Mesenchymal stem cell (in vitro differentiated cells and primary cell): ENCODE measurements at regions not wholly inside any gene's neighbourhood (a gene's known extent, or its start where the extent isn't known, plus 50 kb on each side); places are given as distances from the start of the nearest gene placed in this dataset.
A peak's percentile ranks its signal among the peaks of the same experiment; 100 is the strongest.

Experiments used
- DNase-seq: peaks from one replicate; pipeline ENCODE4 v3.0.0-alpha.2; 2013
- H2AFZ ChIP-seq: one replicate; pipeline ENCODE4 v1.6.1; 2013; ENCODE audit warnings: low read depth, mild to moderate bottlenecking, control low read depth, inconsistent platforms, low read length, moderate library complexity
- H2AK5ac ChIP-seq: 2 replicates; pipeline ENCODE4 v1.6.1; 2013; ENCODE audit warnings: low read length, moderate library complexity, mild to moderate bottlenecking, inconsistent platforms; ENCODE audit not compliant: severe bottlenecking
- H2BK120ac ChIP-seq: one replicate; pipeline ENCODE4 v1.6.1; 2013; ENCODE audit warnings: low read depth, mild to moderate bottlenecking, inconsistent platforms, low read length, moderate library complexity
- H2BK12ac ChIP-seq, 2 experiments: one replicate each; pipeline ENCODE4 v1.6.1; 2013; ENCODE audit warnings: inconsistent platforms in 2 of 2, low read length in 2 of 2, mild to moderate bottlenecking in 2 of 2, moderate library complexity in 2 of 2, control low read depth in 1 of 2
- H2BK15ac ChIP-seq: one replicate; pipeline ENCODE4 v1.6.1; 2013; ENCODE audit warnings: mild to moderate bottlenecking, low read depth, inconsistent platforms; ENCODE audit not compliant: poor library complexity, severe bottlenecking
- H2BK5ac ChIP-seq: 2 replicates; pipeline ENCODE4 v1.6.1; 2013; ENCODE audit warnings: low read depth, mild to moderate bottlenecking, low read length, control low read depth, inconsistent platforms; ENCODE audit not compliant: poor library complexity, severe bottlenecking
- H3K14ac ChIP-seq, 2 experiments: one replicate each; pipeline ENCODE4 v1.6.1; 2013; ENCODE audit warnings: inconsistent platforms in 2 of 2, low read length in 2 of 2, control low read depth in 1 of 2, mild to moderate bottlenecking in 1 of 2, moderate library complexity in 1 of 2
- H3K18ac ChIP-seq, 2 experiments: one replicate each; pipeline ENCODE4 v1.6.1; 2013; ENCODE audit warnings: inconsistent platforms in 2 of 2, low read length in 2 of 2, control low read depth in 1 of 2, low read depth in 1 of 2, mild to moderate bottlenecking in 1 of 2
- H3K23ac ChIP-seq, 2 experiments: one replicate each; pipeline ENCODE4 v1.6.1; 2013; ENCODE audit warnings: inconsistent platforms in 2 of 2, low read length in 2 of 2, mild to moderate bottlenecking in 2 of 2, moderate library complexity in 2 of 2, control low read depth in 1 of 2
- H3K27ac ChIP-seq: 2 replicates; pipeline ENCODE4 v1.5.1; 2013; ENCODE audit warnings: mild to moderate bottlenecking, moderate library complexity, low read length, control low read depth, inconsistent platforms; ENCODE audit not compliant: poor library complexity, severe bottlenecking
- H3K27me3 ChIP-seq, 2 experiments: 2 replicates each; pipeline versions ENCODE4 v1.6.1 to v1.7.0; 2013; ENCODE audit warnings: low read length in 2 of 2, mild to moderate bottlenecking in 2 of 2, moderate library complexity in 2 of 2, control low read depth in 1 of 2, inconsistent platforms in 1 of 2; ENCODE audit not compliant: control insufficient read depth in 1 of 2, insufficient read depth in 1 of 2
- H3K36me3 ChIP-seq, 2 experiments: 2 replicates each; pipeline versions ENCODE4 v1.6.1 to v1.7.0; 2013; ENCODE audit warnings: low read length in 2 of 2, control low read depth in 1 of 2, inconsistent platforms in 1 of 2, low read depth in 1 of 2, mild to moderate bottlenecking in 1 of 2; ENCODE audit not compliant: insufficient read depth in 2 of 2, control insufficient read depth in 1 of 2
- H3K4ac ChIP-seq, 2 experiments: one replicate each; pipeline ENCODE4 v1.6.1; 2013; ENCODE audit warnings: inconsistent platforms in 2 of 2, low read length in 2 of 2, mild to moderate bottlenecking in 2 of 2, moderate library complexity in 2 of 2, control low read depth in 1 of 2, low read depth in 1 of 2
- H3K4me1 ChIP-seq: 2 replicates; pipeline ENCODE4 v1.6.1; 2013; ENCODE audit warnings: low read depth, low read length, control low read depth; ENCODE audit not compliant: control insufficient read depth, insufficient read depth
- H3K4me2 ChIP-seq: 2 replicates; pipeline ENCODE4 v1.6.1; 2013; ENCODE audit warnings: low read length, mild to moderate bottlenecking, inconsistent platforms; ENCODE audit not compliant: poor library complexity, severe bottlenecking
- H3K4me3 ChIP-seq, 2 experiments: 2 replicates each; pipeline versions ENCODE4 v1.5.1 to v1.7.0; 2013; ENCODE audit warnings: low read length in 2 of 2, mild to moderate bottlenecking in 2 of 2, control low read depth in 1 of 2, low read depth in 1 of 2; ENCODE audit not compliant: insufficient read depth in 1 of 2
- H3K79me1 ChIP-seq: replicated peaks from 2 replicates; pipeline ENCODE4 v1.6.1; 2013; ENCODE audit warnings: mild to moderate bottlenecking, control low read depth, low read length, inconsistent platforms; ENCODE audit not compliant: poor library complexity, severe bottlenecking
- H3K9ac ChIP-seq: 2 replicates; pipeline ENCODE4 v1.7.0; 2013; ENCODE audit warnings: mild to moderate bottlenecking, low read length, moderate library complexity
- H3K9me3 ChIP-seq: 2 replicates; pipeline ENCODE4 v1.7.0; 2013; ENCODE audit warnings: mild to moderate bottlenecking, low read length; ENCODE audit not compliant: control insufficient read depth
- H4K8ac ChIP-seq: one replicate; pipeline ENCODE4 v1.6.1; 2013; ENCODE audit warnings: inconsistent platforms, mild to moderate bottlenecking, low read length, moderate library complexity
- H4K91ac ChIP-seq: one replicate; pipeline ENCODE4 v1.6.1; 2013; ENCODE audit warnings: mild to moderate bottlenecking, low read length, inconsistent platforms
- WGBS: methylation state at CpG from one replicate; pipeline ENCODE4 v1.1.7; 2013; ENCODE audit warnings: mixed read lengths; 5-methylcytosine and 5-hydroxymethylcytosine counted together

- H3K18ac ChIP-seq, result no peak overlapping the region
- no peaks in the 10 kb centered on the region for H3K9me3 ChIP-seq
- H2BK15ac ChIP-seq, result no peak overlapping the region
- no peak overlapping the region for H2AFZ ChIP-seq
- no peak overlapping the region for H3K23ac ChIP-seq
- H3K14ac ChIP-seq, result no peak overlapping the region
- H3K4ac ChIP-seq, result no peak overlapping the region
- H3K9ac ChIP-seq, result no peak overlapping the region
- H4K8ac ChIP-seq, result no peak overlapping the region
- no peak overlapping the region for H3K4me3 ChIP-seq
- no peak overlapping the region for H2BK12ac ChIP-seq
- no peaks in the 10 kb centered on the region for H3K27me3 ChIP-seq
- H2BK120ac ChIP-seq, result no peak overlapping the region
- WGBS, result 98% methylated on average over 3 of the region's 6 CpGs
- no peak overlapping the region for H3K4me2 ChIP-seq
- H4K91ac ChIP-seq, result no peak overlapping the region
- no peak for DNase-seq
- no peak overlapping the region for H2AK5ac ChIP-seq
- no peaks in the 10 kb centered on the region for H3K79me1 ChIP-seq
- peaks cover 12% of the 10 kb centered on the region for H3K4me1 ChIP-seq
- H3K36me3 ChIP-seq, result no peaks in the 10 kb centered on the region
- H3K27ac ChIP-seq, result no peak overlapping the region
- H2BK5ac ChIP-seq, result no peak overlapping the region
These were observed 257.8 kb downstream of the TBC1D4 start for GRCh38 chr13:75224053-75224742.

GRCh38 chr13:75222031-75222430, 259.9 kb downstream of the TBC1D4 start:
- Histone ChIP-seq H3K4me2 (no peak overlapping the region), H3K9ac (no peak overlapping the region), H3K4me3 (no peak overlapping the region), H3K36me3 (no peaks in the 10 kb centered on the region), H3K9me3 (no peaks in the 10 kb centered on the region), H3K27ac (no peak overlapping the region), H4K91ac (no peak overlapping the region), H3K23ac (no peak overlapping the region), H2BK120ac (no peak overlapping the region), H2BK5ac (no peak overlapping the region), H3K4me1 (peaks cover 7% of the 10 kb centered on the region), H2AK5ac (no peak overlapping the region), H3K18ac (no peak overlapping the region), H3K4ac (no peak overlapping the region), H3K27me3 (no peaks in the 10 kb centered on the region), H3K79me1 (no peaks in the 10 kb centered on the region), H2AFZ (no peak overlapping the region), H2BK15ac (no peak overlapping the region), H2BK12ac (no peak overlapping the region), H4K8ac (no peak overlapping the region), H3K14ac (no peak overlapping the region)
- DNase-seq, result no peak
- WGBS, result 89% methylated on average over 1 of the region's 1 CpG

- H4K8ac ChIP-seq, result no peak overlapping the region
These were observed 261.1 kb downstream of the TBC1D4 start for GRCh38 chr13:75220861-75221260.

GRCh38 chr13:75220238-75220542, 261.8 kb downstream of the TBC1D4 start:
- no peak overlapping the region for H2BK120ac ChIP-seq
- H2BK15ac ChIP-seq, result no peak overlapping the region
- H4K91ac ChIP-seq, result no peak overlapping the region
- H3K27ac ChIP-seq, result no peak overlapping the region
- H3K36me3 ChIP-seq, result no peaks in the 10 kb centered on the region
- no peak overlapping the region for H3K4me3 ChIP-seq
- H2AFZ ChIP-seq, result no peak overlapping the region
- H3K27me3 ChIP-seq, result no peaks in the 10 kb centered on the region
- H2BK12ac ChIP-seq, result peak overlapping the region in 1 of 2 experiments; percentile 5
- H2BK5ac ChIP-seq, result no peak overlapping the region
- peak overlapping the region; percentile 88 for H3K9ac ChIP-seq
- H3K4me1 ChIP-seq, result peaks cover 2% of the 10 kb centered on the region
- peak overlapping the region; percentile 52 for H3K4me2 ChIP-seq
- WGBS, result 87% methylated on average over 8 of the region's 8 CpGs
- no peak overlapping the region for H3K18ac ChIP-seq
- no peaks in the 10 kb centered on the region for H3K9me3 ChIP-seq
- no peaks in the 10 kb centered on the region for H3K79me1 ChIP-seq
- no peak overlapping the region for H3K23ac ChIP-seq
- H2AK5ac ChIP-seq, result peak overlapping the region; percentile 5
- H4K8ac ChIP-seq, result peak overlapping the region; percentile 71
- DNase-seq, result no peak
- no peak overlapping the region for H3K14ac ChIP-seq
- H3K4ac ChIP-seq, result no peak overlapping the region

More at GRCh38 chr13:75220861-75221260, 261.1 kb downstream of the TBC1D4 start:
- Histone ChIP-seq H3K4me3 (no peak overlapping the region), H3K27ac (no peak overlapping the region), H2BK12ac (no peak overlapping the region), H3K79me1 (no peaks in the 10 kb centered on the region), H3K23ac (no peak overlapping the region), H2AFZ (no peak overlapping the region), H2BK120ac (no peak overlapping the region), H3K27me3 (no peaks in the 10 kb centered on the region), H4K91ac (no peak overlapping the region), H2BK5ac (no peak overlapping the region), H3K14ac (no peak overlapping the region), H3K4me1 (peaks cover 2% of the 10 kb centered on the region), H3K4me2 (no peak overlapping the region), H3K36me3 (no peaks in the 10 kb centered on the region), H3K9ac (no peak overlapping the region), H3K18ac (no peak overlapping the region), H2BK15ac (no peak overlapping the region), H2AK5ac (no peak overlapping the region), H3K9me3 (no peaks in the 10 kb centered on the region), H3K4ac (no peak overlapping the region)
- WGBS, result 86% methylated on average over 5 of the region's 5 CpGs
- no peak for DNase-seq
